SK-N-SH (cell line): ENCODE measurements at regions not wholly inside any gene's neighbourhood (a gene's known extent, or its start where the extent isn't known, plus 50 kb on each side); places are given as distances from the start of the nearest gene placed in this dataset.

ENCODE experiments used
- CTCF ChIA-PET: fragments of 300-600, 350-600 bp; formaldehyde crosslinking; extraction: SDS; loops from one replicate; lab custom pipeline; 2021; lab: Yijun Ruan, JAX
- POLR2A ChIA-PET: fragments of 350-600 bp; sonication (Branson Sonifier 250); formaldehyde crosslinking; extraction: SDS; loops from one replicate; lab custom pipeline; 2020; ENCODE audit warnings: antibody characterized with exemption, inconsistent platforms; lab: Yijun Ruan, JAX
- DNase-seq: peaks from one replicate; pipeline ENCODE4 v3.0.0; 2012
- H2AFZ ChIP-seq: fragments of 200-600 bp; sonication (generic); 2 replicates; pipeline ENCODE4 v1.8.1; 2016; ENCODE audit warnings: antibody characterized with exemption, mild to moderate bottlenecking, low read depth
- H3F3A ChIP-seq: fragments of 200-600 bp; sonication (generic); replicated peaks from 2 replicates; pipeline ENCODE3; 2016; ENCODE audit warnings: antibody characterized with exemption, mild to moderate bottlenecking; ENCODE audit not compliant: insufficient read depth
- H3K27ac ChIP-seq, 2 experiments: fragments of 200-500 bp in 1 of 2; fragments of 200-600 bp in 1 of 2; sonication (Bioruptor generic) in 1 of 2; sonication (generic), shearing (Covaris generic) in 1 of 2; 2 replicates each; pipeline versions ENCODE4 v1.5.1 to v1.6.1; 2014 to 2016; ENCODE audit warnings: low read depth in 2 of 2, inconsistent platforms in 1 of 2, low read length in 1 of 2, mild to moderate bottlenecking in 1 of 2, mixed read lengths in 1 of 2
- H3K27me3 ChIP-seq: fragments of 200-600 bp; sonication (generic), shearing (Covaris generic); 2 replicates; pipeline ENCODE4 v1.6.1; 2016; ENCODE audit warnings: mixed run types; ENCODE audit not compliant: insufficient read depth
- H3K36me3 ChIP-seq, 2 experiments: fragments of 200-500 bp in 1 of 2; fragments of 200-600 bp in 1 of 2; sonication (Bioruptor generic) in 1 of 2; sonication (generic) in 1 of 2; replicated peaks in 1 of 2; 2 replicates each; pipeline versions ENCODE3 to v1.5.1; 2014 to 2016; ENCODE audit warnings: low read length in 1 of 2, mild to moderate bottlenecking in 1 of 2; ENCODE audit not compliant: insufficient read depth in 2 of 2, control insufficient read depth in 1 of 2
- H3K4me1 ChIP-seq, 2 experiments: fragments of 200-500 bp in 1 of 2; fragments of 200-600 bp in 1 of 2; sonication (Bioruptor generic) in 1 of 2; sonication (generic), shearing (Covaris generic) in 1 of 2; 2 replicates each; pipeline versions ENCODE4 v1.5.1 to v1.6.1; 2014 to 2016; ENCODE audit warnings: low read depth in 1 of 2, low read length in 1 of 2, mixed run types in 1 of 2; ENCODE audit not compliant: insufficient read depth in 2 of 2, control insufficient read depth in 1 of 2
- H3K4me2 ChIP-seq: fragments of 200-600 bp; sonication (generic), shearing (Covaris generic); 2 replicates; pipeline ENCODE4 v1.6.1; 2017; ENCODE audit warnings: mixed run types
- H3K4me3 ChIP-seq, 2 experiments: fragments of 200-500 bp in 1 of 2; fragments of 200-600 bp in 1 of 2; sonication (Bioruptor generic) in 1 of 2; sonication (generic), shearing (Covaris generic) in 1 of 2; 2 replicates each; pipeline versions ENCODE4 v1.5.1 to v1.8.1; 2014 to 2016; ENCODE audit warnings: low read depth in 2 of 2, inconsistent platforms in 1 of 2, low read length in 1 of 2, mild to moderate bottlenecking in 1 of 2, mixed read lengths in 1 of 2, moderate library complexity in 1 of 2
- H3K79me2 ChIP-seq: fragments of 200-600 bp; sonication (generic); 2 replicates; pipeline ENCODE4 v1.8.1; 2017; ENCODE audit warnings: mild to moderate bottlenecking; ENCODE audit not compliant: insufficient read depth
- H3K9ac ChIP-seq: fragments of 200-600 bp; sonication (generic); 2 replicates; pipeline ENCODE4 v1.6.1; 2017; ENCODE audit warnings: mixed run types
- H3K9me2 ChIP-seq: fragments of 200-600 bp; sonication (generic); 2 replicates; pipeline ENCODE4 v1.6.1; 2017; ENCODE audit warnings: mixed run types
- H3K9me3 ChIP-seq: fragments of 200-600 bp; sonication (generic); 2 replicates; pipeline ENCODE4 v1.6.1; 2017; ENCODE audit warnings: mixed run types, mild to moderate bottlenecking, moderate library complexity
- H4K20me1 ChIP-seq: fragments of 200-600 bp; sonication (generic); 2 replicates; pipeline ENCODE4 v1.6.1; 2017; ENCODE audit warnings: mild to moderate bottlenecking, mixed run types; ENCODE audit not compliant: insufficient read depth
- ELF1 ChIP-seq: IDR thresholded peaks from 2 replicates; pipeline ENCODE4 v1.4.0; 2012
- EP300 ChIP-seq, 2 experiments: IDR thresholded peaks; 2 replicates each; pipeline versions ENCODE4 v1.4.0 to v1.6.1; 2012; ENCODE audit warnings: borderline replicate concordance in 1 of 2, low read depth in 1 of 2, low read length in 1 of 2
- FOXJ3 ChIP-seq: sonication (generic); formaldehyde crosslinking; IDR thresholded peaks from 2 replicates; pipeline ENCODE4 v1.5.1; 2020; ENCODE audit warnings: mild to moderate bottlenecking, missing genetic modification reagents
- JUND ChIP-seq: IDR thresholded peaks from 2 replicates; pipeline ENCODE4 v1.4.0; 2012
- NFIC ChIP-seq: IDR thresholded peaks from 2 replicates; pipeline ENCODE4 v1.4.0; 2012; ENCODE audit warnings: borderline replicate concordance
- RAD21 ChIP-seq: IDR thresholded peaks from 2 replicates; pipeline ENCODE4 v1.6.1; 2012; ENCODE audit warnings: mild to moderate bottlenecking, low read length
- RFX5 ChIP-seq: IDR thresholded peaks from 2 replicates; pipeline ENCODE4 v1.6.1; 2012; ENCODE audit warnings: mild to moderate bottlenecking, improper control_type of control experiment, low read length
- TAF1 ChIP-seq: IDR thresholded peaks from 2 replicates; pipeline ENCODE4 v1.6.1; 2012; ENCODE audit warnings: low read depth, mild to moderate bottlenecking, low read length, moderate library complexity, borderline replicate concordance
- WGBS: methylation state at CpG from one replicate; pipeline ENCODE4 v1.1.6; 2017; ENCODE audit warnings: low lambda C conversion rate; 5-methylcytosine and 5-hydroxymethylcytosine counted together
- TF ChIP-seq, protein P1 (sequence below): IDR thresholded peaks from 2 replicates; pipeline ENCODE4 v1.4.0; 2012; ENCODE audit warnings: low read depth, borderline replicate concordance

DNA sequence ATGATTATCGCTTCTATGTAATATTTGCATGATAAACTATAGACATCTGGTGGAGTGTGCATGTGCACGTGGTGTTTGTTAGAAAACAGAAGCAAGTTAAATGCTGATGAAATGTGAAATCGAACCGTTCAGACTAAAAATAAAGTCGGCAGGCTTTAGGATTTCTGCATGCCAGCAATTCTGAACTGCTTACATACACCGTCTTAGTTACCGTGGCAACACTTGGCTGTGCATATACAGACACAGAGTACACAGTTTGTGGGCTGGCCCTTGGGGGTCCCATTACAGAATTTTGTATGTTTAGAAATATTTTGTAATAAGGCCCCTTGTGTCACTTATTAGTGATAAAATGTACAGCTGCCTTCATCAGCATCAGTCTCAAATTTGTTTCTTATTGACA is 605.5 kb downstream of the RBFOX1 start:
- 30% methylated on average over 7 of the region's 7 CpGs for WGBS
- TF ChIP-seq, protein P1, sequence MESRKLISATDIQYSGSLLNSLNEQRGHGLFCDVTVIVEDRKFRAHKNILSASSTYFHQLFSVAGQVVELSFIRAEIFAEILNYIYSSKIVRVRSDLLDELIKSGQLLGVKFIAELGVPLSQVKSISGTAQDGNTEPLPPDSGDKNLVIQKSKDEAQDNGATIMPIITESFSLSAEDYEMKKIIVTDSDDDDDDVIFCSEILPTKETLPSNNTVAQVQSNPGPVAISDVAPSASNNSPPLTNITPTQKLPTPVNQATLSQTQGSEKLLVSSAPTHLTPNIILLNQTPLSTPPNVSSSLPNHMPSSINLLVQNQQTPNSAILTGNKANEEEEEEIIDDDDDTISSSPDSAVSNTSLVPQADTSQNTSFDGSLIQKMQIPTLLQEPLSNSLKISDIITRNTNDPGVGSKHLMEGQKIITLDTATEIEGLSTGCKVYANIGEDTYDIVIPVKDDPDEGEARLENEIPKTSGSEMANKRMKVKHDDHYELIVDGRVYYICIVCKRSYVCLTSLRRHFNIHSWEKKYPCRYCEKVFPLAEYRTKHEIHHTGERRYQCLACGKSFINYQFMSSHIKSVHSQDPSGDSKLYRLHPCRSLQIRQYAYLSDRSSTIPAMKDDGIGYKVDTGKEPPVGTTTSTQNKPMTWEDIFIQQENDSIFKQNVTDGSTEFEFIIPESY: no peak
- TF ChIP-seq FOXJ3 (CRISPR knock-in tag): no peak
- Histone ChIP-seq H3K4me2 (no peak overlapping the region), H2AFZ (no peak overlapping the region), H4K20me1 (no peaks in the 10 kb centered on the region), H3K27me3 (no peaks in the 10 kb centered on the region), H3K4me3 (no peak overlapping the region), H3K9me3 (no peaks in the 10 kb centered on the region), H3K9me2 (no peaks in the 10 kb centered on the region), H3K4me1 (no peaks in the 10 kb centered on the region), H3K79me2 (no peaks in the 10 kb centered on the region), H3F3A (no peaks in the 10 kb centered on the region), H3K36me3 (no peaks in the 10 kb centered on the region), H3K27ac (no peak overlapping the region), H3K9ac (no peak overlapping the region)
- POLR2A ChIA-PET: no interaction called here
- DNase-seq: no peak
- CTCF ChIA-PET: no interaction called here

DNA sequence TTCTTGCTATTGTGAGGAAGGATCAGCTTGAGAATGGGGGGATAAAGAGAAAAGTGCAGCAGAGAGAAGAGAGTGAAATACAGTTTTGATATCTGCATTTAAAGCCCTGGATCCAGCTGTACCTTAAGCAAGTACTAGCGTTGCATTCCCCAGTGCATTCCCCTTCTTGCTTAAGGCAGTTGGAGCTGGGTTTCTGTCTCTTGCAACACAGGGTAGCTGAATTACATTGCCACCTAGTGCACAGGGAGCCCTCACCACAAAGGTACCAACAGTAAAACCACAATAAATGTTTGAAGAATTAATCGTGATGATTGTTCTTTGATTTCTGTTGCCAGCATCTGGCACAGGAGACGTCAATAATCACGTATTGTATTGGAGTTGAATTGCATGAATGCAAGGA is 588.7 kb downstream of the RBFOX1 start:
- Histone ChIP-seq H3K9ac (no peak overlapping the region), H3K9me2 (no peaks in the 10 kb centered on the region), H3K27ac (no peak overlapping the region), H3K79me2 (no peaks in the 10 kb centered on the region), H3K9me3 (no peaks in the 10 kb centered on the region), H3K4me2 (no peak overlapping the region), H3K27me3 (no peaks in the 10 kb centered on the region), H3K36me3 (no peaks in the 10 kb centered on the region), H3K4me3 (no peak overlapping the region), H3F3A (no peaks in the 10 kb centered on the region), H2AFZ (no peak overlapping the region), H4K20me1 (no peaks in the 10 kb centered on the region), H3K4me1 (no peaks in the 10 kb centered on the region)
- WGBS: 5% methylated on average over 4 of the region's 4 CpGs
- 0 out of 2 replicates have a peak, but pooled peaks have one; percentile 11 for TF ChIP-seq RAD21
- no peak for TF ChIP-seq EP300 (IDR thresholded peaks at IDR 0.05; ENCODE audit: borderline replicate concordance in 1 of 2, low read depth in 1 of 2, low read length in 1 of 2)
- CTCF ChIA-PET: no interaction called here
- POLR2A ChIA-PET: no interaction called here
- no peak for DNase-seq

DNA sequence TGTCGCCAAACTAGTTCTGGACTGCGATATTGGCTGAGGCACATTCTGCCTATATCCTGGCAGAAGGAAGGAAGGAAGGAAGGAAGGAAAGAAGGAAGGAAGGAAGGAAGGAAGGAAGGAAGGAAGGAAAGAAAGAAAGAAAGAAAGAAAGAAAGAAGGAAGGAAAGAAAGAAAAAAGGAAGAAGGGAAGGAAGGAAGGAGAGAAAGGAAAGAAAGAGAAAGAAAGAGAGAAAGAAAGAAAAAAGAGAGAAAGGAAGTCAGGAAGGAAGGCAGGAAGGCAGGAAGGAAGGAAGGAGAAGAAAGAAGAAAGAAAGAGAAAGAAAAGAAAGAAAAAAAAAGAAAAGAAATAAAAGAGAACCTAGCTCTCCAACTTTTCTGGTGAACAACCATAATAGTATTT is 587.1 kb downstream of the RBFOX1 start:
- ChIA-PET CTCF (interaction anchor here (0.6 kb wide), 1 partner anchor 165 kb away, joined by 3 read pairs; no protein-coding TSS in a partner anchor), POLR2A (no interaction called here)
- Histone ChIP-seq H3K27ac (no peak overlapping the region), H3K36me3 (no peaks in the 10 kb centered on the region), H3K4me1 (no peaks in the 10 kb centered on the region), H2AFZ (no peak overlapping the region), H3K9me2 (no peaks in the 10 kb centered on the region), H3K9ac (no peak overlapping the region), H4K20me1 (no peaks in the 10 kb centered on the region), H3K9me3 (no peaks in the 10 kb centered on the region), H3K4me3 (no peak overlapping the region), H3F3A (no peaks in the 10 kb centered on the region), H3K27me3 (no peaks in the 10 kb centered on the region)
- TF ChIP-seq TAF1 (no peak), RFX5 (no peak), JUND (no peak), NFIC (no peak), ELF1 (no peak)
- TF ChIP-seq, protein P1: no peak
- TF ChIP-seq, all 33 proteins: peak for 0
- Histone ChIP-seq H3K4me2 (no peak overlapping the region), H3K79me2 (no peaks in the 10 kb centered on the region)
- no peak for DNase-seq
- WGBS: 30% methylated on average over 2 of the region's 2 CpGs
